SK-N-SH (cell line): ENCODE measurements at regions not wholly inside any gene's neighbourhood (a gene's known extent, or its start where the extent isn't known, plus 50 kb on each side); places are given as distances from the start of the nearest gene placed in this dataset.
A peak's percentile ranks its signal among the peaks of the same experiment; 100 is the strongest.

Source experiments
- CTCF ChIA-PET: fragments of 300-600, 350-600 bp; formaldehyde crosslinking; extraction: SDS; loops from one replicate; lab custom pipeline; 2021; lab: Yijun Ruan, JAX
- POLR2A ChIA-PET: fragments of 350-600 bp; sonication (Branson Sonifier 250); formaldehyde crosslinking; extraction: SDS; loops from one replicate; lab custom pipeline; 2020; ENCODE audit warnings: antibody characterized with exemption, inconsistent platforms; lab: Yijun Ruan, JAX
- DNase-seq: peaks from one replicate; pipeline ENCODE4 v3.0.0; 2012
- H2AFZ ChIP-seq: fragments of 200-600 bp; sonication (generic); 2 replicates; pipeline ENCODE4 v1.8.1; 2016; ENCODE audit warnings: antibody characterized with exemption, mild to moderate bottlenecking, low read depth
- H3F3A ChIP-seq: fragments of 200-600 bp; sonication (generic); replicated peaks from 2 replicates; pipeline ENCODE3; 2016; ENCODE audit warnings: antibody characterized with exemption, mild to moderate bottlenecking; ENCODE audit not compliant: insufficient read depth
- H3K27ac ChIP-seq, 2 experiments: fragments of 200-500 bp in 1 of 2; fragments of 200-600 bp in 1 of 2; sonication (Bioruptor generic) in 1 of 2; sonication (generic), shearing (Covaris generic) in 1 of 2; 2 replicates each; pipeline versions ENCODE4 v1.5.1 to v1.6.1; 2014 to 2016; ENCODE audit warnings: low read depth in 2 of 2, inconsistent platforms in 1 of 2, low read length in 1 of 2, mild to moderate bottlenecking in 1 of 2, mixed read lengths in 1 of 2
- H3K27me3 ChIP-seq: fragments of 200-600 bp; sonication (generic), shearing (Covaris generic); 2 replicates; pipeline ENCODE4 v1.6.1; 2016; ENCODE audit warnings: mixed run types; ENCODE audit not compliant: insufficient read depth
- H3K36me3 ChIP-seq, 2 experiments: fragments of 200-500 bp in 1 of 2; fragments of 200-600 bp in 1 of 2; sonication (Bioruptor generic) in 1 of 2; sonication (generic) in 1 of 2; replicated peaks in 1 of 2; 2 replicates each; pipeline versions ENCODE3 to v1.5.1; 2014 to 2016; ENCODE audit warnings: low read length in 1 of 2, mild to moderate bottlenecking in 1 of 2; ENCODE audit not compliant: insufficient read depth in 2 of 2, control insufficient read depth in 1 of 2
- H3K4me1 ChIP-seq, 2 experiments: fragments of 200-500 bp in 1 of 2; fragments of 200-600 bp in 1 of 2; sonication (Bioruptor generic) in 1 of 2; sonication (generic), shearing (Covaris generic) in 1 of 2; 2 replicates each; pipeline versions ENCODE4 v1.5.1 to v1.6.1; 2014 to 2016; ENCODE audit warnings: low read depth in 1 of 2, low read length in 1 of 2, mixed run types in 1 of 2; ENCODE audit not compliant: insufficient read depth in 2 of 2, control insufficient read depth in 1 of 2
- H3K4me2 ChIP-seq: fragments of 200-600 bp; sonication (generic), shearing (Covaris generic); 2 replicates; pipeline ENCODE4 v1.6.1; 2017; ENCODE audit warnings: mixed run types
- H3K4me3 ChIP-seq, 2 experiments: fragments of 200-500 bp in 1 of 2; fragments of 200-600 bp in 1 of 2; sonication (Bioruptor generic) in 1 of 2; sonication (generic), shearing (Covaris generic) in 1 of 2; 2 replicates each; pipeline versions ENCODE4 v1.5.1 to v1.8.1; 2014 to 2016; ENCODE audit warnings: low read depth in 2 of 2, inconsistent platforms in 1 of 2, low read length in 1 of 2, mild to moderate bottlenecking in 1 of 2, mixed read lengths in 1 of 2, moderate library complexity in 1 of 2
- H3K79me2 ChIP-seq: fragments of 200-600 bp; sonication (generic); 2 replicates; pipeline ENCODE4 v1.8.1; 2017; ENCODE audit warnings: mild to moderate bottlenecking; ENCODE audit not compliant: insufficient read depth
- H3K9ac ChIP-seq: fragments of 200-600 bp; sonication (generic); 2 replicates; pipeline ENCODE4 v1.6.1; 2017; ENCODE audit warnings: mixed run types
- H3K9me2 ChIP-seq: fragments of 200-600 bp; sonication (generic); 2 replicates; pipeline ENCODE4 v1.6.1; 2017; ENCODE audit warnings: mixed run types
- H3K9me3 ChIP-seq: fragments of 200-600 bp; sonication (generic); 2 replicates; pipeline ENCODE4 v1.6.1; 2017; ENCODE audit warnings: mixed run types, mild to moderate bottlenecking, moderate library complexity
- H4K20me1 ChIP-seq: fragments of 200-600 bp; sonication (generic); 2 replicates; pipeline ENCODE4 v1.6.1; 2017; ENCODE audit warnings: mild to moderate bottlenecking, mixed run types; ENCODE audit not compliant: insufficient read depth
- CTCF ChIP-seq: fragments of 200-600 bp; sonication (generic); IDR thresholded peaks from 2 replicates; pipeline ENCODE4 v1.6.1; 2017; ENCODE audit warnings: antibody characterized with exemption, mild to moderate bottlenecking, moderate library complexity
- FOSL2 ChIP-seq: IDR thresholded peaks from 2 replicates; pipeline ENCODE4 v1.4.0; 2012; ENCODE audit warnings: low read depth, mild to moderate bottlenecking, moderate library complexity, borderline replicate concordance
- IRF3 ChIP-seq: fragments of 150-350 bp; IDR thresholded peaks from 2 replicates; pipeline ENCODE4 v1.6.1; 2016; ENCODE audit warnings: mild to moderate bottlenecking, low read depth, low read length
- JUND ChIP-seq: IDR thresholded peaks from 2 replicates; pipeline ENCODE4 v1.4.0; 2012
- MAX ChIP-seq: IDR thresholded peaks from 2 replicates; pipeline ENCODE4 v1.4.0; 2012; ENCODE audit warnings: low read depth
- NRF1 ChIP-seq: IDR thresholded peaks from 2 replicates; pipeline ENCODE4 v1.6.1; 2012; ENCODE audit warnings: low read depth, mild to moderate bottlenecking, low read length
- PBX3 ChIP-seq: IDR thresholded peaks from 2 replicates; pipeline ENCODE4; 2012
- RCOR1 ChIP-seq: fragments of 150-350 bp; IDR thresholded peaks from 2 replicates; pipeline ENCODE4 v1.6.1; 2017; ENCODE audit warnings: antibody characterized with exemption, low read length
- REST ChIP-seq: IDR thresholded peaks from 2 replicates; pipeline ENCODE4 v1.6.1; 2012; ENCODE audit warnings: mild to moderate bottlenecking, low read depth, low read length, moderate library complexity
- SIN3A ChIP-seq: IDR thresholded peaks from 2 replicates; pipeline ENCODE4 v1.6.1; 2012; ENCODE audit warnings: low read depth, mild to moderate bottlenecking, low read length, moderate library complexity, borderline replicate concordance
- TCF12 ChIP-seq: IDR thresholded peaks from 2 replicates; pipeline ENCODE4 v1.4.0; 2012
- TEAD4 ChIP-seq: IDR thresholded peaks from 2 replicates; pipeline ENCODE4 v1.4.0; 2012; ENCODE audit warnings: mild to moderate bottlenecking, borderline replicate concordance; ENCODE audit not compliant: insufficient read depth
- USF1 ChIP-seq: IDR thresholded peaks from 2 replicates; pipeline ENCODE4 v1.4.0; 2012; ENCODE audit warnings: low read depth, borderline replicate concordance
- WGBS: methylation state at CpG from one replicate; pipeline ENCODE4 v1.1.6; 2017; ENCODE audit warnings: low lambda C conversion rate; 5-methylcytosine and 5-hydroxymethylcytosine counted together

- Histone ChIP-seq H3K9me3 (no peaks in the 10 kb centered on the region), H3K4me3 (no peak overlapping the region), H2AFZ (no peak overlapping the region), H3K27me3 (no peaks in the 10 kb centered on the region), H3K36me3 (no peaks in the 10 kb centered on the region), H3K9ac (no peak overlapping the region), H3K4me2 (no peak overlapping the region), H3F3A (no peaks in the 10 kb centered on the region), H3K4me1 (no peaks in the 10 kb centered on the region; a peak in 1 of 4 replicates), H3K79me2 (no peaks in the 10 kb centered on the region), H3K27ac (no peak overlapping the region), H3K9me2 (no peaks in the 10 kb centered on the region), H4K20me1 (no peaks in the 10 kb centered on the region)
- no peak for DNase-seq
- ChIA-PET CTCF (no interaction called here), POLR2A (no interaction called here)
- 89% methylated on average over 1 of the region's 1 CpG for WGBS
- TF ChIP-seq PBX3 (no peak), IRF3 (no peak), NRF1 (no peak), SIN3A (no peak), RCOR1 (no peak), TEAD4 (no peak), REST (peak; percentile 74; the same call in 1 of the 2 replicates)
Observed at GRCh38 chr13:106072014-106072413, 463.4 kb downstream of the EFNB2 start.

- 56% methylated on average over 8 of the region's 8 CpGs for WGBS
- H3K79me2 ChIP-seq = no peaks in the 10 kb centered on the region
- H3K36me3 ChIP-seq = no peaks in the 10 kb centered on the region
- H3K9ac ChIP-seq = no peak overlapping the region
- H3K9me3 ChIP-seq = no peaks in the 10 kb centered on the region
- H3K9me2 ChIP-seq = no peaks in the 10 kb centered on the region
- H4K20me1 ChIP-seq = no peaks in the 10 kb centered on the region
- DNase-seq = no peak
- no peaks in the 10 kb centered on the region for H3K4me1 ChIP-seq
- no peak overlapping the region for H2AFZ ChIP-seq
- peak; percentile 8; the same call in 1 of the 2 replicates for TF ChIP-seq TCF12
- TF ChIP-seq JUND = peak; percentile 41
- no peak for TF ChIP-seq RCOR1
- 0 out of 2 replicates have a peak, but pooled peaks have one; percentile 29 for TF ChIP-seq MAX
- TF ChIP-seq CTCF = no peak
- TF ChIP-seq FOSL2 = peak; percentile 53; the same call in 1 of the 2 replicates
- TF ChIP-seq USF1 = no peak
- H3K4me2 ChIP-seq = no peak overlapping the region
- H3K4me3 ChIP-seq = no peak overlapping the region
- no peaks in the 10 kb centered on the region for H3F3A ChIP-seq
- ChIA-PET CTCF (interaction anchor here (1.5 kb wide), 1 partner anchor 26 kb away, joined by 4 read pairs; no protein-coding TSS in a partner anchor), POLR2A (no interaction called here)
- peak overlapping the region in 1 of 2 experiments; percentile 44; a peak in 2 of 4 replicates for H3K27ac ChIP-seq
- no peaks in the 10 kb centered on the region for H3K27me3 ChIP-seq
Observed at GRCh38 chr13:106063591-106064313, 471.7 kb downstream of the EFNB2 start.
